Activated T-cell treated with anti-CD3 and anti-CD28 coated beads, Interleukin-2, amount 50 U/mL, for 1 hour (primary cell): ENCODE measurements at regions not wholly inside any gene's neighbourhood (a gene's known extent, or its start where the extent isn't known, plus 50 kb on each side); places are given as distances from the start of the nearest gene placed in this dataset.

ENCODE experiments used
- DNase-seq: peaks from one replicate; pipeline ENCODE4 v3.0.0-alpha.2; 2020

DNA sequence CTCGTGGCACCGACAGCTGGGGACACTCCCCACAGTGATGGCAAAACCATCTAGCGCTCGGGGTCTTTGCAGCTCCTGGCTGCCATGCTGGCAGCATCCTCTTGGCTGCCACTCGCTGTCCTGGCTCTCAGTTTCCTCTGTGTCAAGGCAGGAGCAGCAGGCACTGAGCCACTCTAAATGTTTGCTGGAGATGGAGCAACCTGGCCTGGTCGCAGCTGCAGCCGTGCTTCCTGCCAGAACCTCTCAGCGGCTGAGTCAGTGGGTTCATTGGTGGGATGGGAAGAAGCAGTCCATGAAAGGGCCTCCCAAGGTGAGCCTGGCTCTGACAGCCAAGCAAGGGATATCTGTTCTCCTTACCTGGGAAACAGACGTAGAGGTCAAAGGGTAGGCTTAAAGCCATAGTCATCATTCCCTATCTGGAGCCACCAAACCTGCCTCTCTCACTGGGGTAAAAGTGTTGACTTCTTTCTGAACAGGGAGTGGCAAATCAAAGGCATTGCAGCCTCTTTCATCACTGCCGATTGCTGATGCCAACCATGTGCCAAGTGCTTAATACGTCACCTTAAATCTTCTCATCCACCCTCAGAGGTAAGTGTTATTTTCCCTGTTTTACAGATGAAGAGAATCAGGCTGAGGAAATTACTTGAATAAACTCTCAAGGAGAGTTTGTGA lies 304.8 kb upstream of the ZNF462 start:
- no peak for DNase-seq

DNA sequence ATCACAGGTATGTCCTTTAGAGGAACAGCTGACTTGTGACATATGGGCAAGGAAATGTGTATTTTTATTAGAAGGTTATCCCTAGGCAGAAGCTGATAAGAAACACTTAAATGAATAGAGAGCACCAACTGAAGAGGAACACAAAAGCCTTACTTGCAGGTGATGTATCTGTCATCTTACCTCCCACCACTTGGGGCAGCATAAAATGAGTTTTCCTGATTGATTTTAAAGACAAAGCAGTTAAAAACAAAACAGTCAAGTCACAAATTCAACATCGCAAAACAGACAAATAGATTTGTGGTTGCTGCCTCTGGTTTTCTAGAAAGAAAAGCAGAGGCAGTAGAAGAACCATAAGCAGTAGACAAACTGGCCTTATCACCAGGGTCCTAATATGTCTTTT lies 302.4 kb upstream of the ZNF462 start:
- DNase-seq = no peak

DNA sequence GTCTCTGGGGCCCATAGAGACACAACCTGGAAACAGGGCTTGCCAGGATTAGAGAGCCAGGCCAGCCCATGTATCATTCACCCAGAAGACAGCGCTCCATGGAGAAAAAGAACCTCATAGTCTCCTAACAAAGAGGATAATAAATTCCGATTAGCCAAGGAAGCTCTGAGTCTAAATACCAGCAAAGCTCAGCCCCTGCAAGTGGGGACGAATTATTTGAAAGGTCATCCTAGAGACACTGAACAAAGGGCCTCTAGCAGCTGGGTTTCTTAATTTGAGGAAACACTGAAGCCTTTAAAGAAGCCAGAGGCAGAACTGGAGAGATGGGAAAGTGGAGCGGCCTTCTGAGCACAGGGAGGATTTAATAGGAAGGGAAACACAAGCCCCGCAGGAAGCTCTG lies 287.1 kb upstream of the ZNF462 start:
- no peak for DNase-seq

DNA sequence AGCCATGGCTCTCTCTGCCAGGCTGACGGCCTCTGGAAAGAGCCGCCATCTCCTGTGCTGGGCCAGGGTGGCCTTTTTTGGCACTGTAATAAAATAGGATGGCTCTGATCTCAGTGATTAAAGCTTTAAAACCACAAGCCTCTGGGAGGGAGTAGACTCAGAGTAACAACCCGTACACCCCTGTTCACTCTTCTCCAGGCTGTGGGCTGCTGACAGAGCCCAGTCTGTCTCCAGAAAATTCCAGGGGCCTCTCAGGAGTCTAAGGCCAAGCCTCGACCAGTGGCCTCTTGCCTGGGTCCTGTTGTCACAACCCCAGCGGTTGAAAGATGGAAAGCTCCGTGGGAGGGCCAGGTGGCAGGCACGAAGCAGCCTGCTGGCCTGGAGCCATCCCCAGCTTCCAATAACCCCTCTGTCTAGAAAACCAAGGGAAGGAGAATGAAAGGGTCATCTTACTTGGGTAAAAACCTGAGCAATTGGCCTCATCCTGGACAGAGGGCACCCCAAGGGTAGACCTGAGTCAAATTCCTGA lies 286.7 kb upstream of the ZNF462 start:
- no peak for DNase-seq

DNA sequence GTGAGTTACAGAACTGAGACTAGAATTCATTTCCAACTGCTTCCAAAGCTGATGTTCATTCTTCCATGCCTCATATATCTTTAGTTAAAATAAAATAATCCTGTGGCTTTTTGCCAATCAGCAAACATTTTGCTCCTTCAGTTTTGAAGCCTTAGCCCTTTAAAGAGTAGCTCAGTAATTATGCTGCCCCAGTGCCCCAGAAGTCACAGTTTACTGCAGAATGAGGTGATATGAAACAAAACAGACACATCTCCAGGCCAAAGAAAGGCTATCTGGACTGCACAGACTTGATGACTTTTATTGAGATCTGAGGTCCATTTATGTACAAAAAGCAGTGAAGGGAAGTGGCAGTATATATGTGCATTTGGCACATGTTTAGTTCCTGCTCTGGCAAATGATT lies 285.8 kb upstream of the ZNF462 start:
- no peak for DNase-seq

DNA sequence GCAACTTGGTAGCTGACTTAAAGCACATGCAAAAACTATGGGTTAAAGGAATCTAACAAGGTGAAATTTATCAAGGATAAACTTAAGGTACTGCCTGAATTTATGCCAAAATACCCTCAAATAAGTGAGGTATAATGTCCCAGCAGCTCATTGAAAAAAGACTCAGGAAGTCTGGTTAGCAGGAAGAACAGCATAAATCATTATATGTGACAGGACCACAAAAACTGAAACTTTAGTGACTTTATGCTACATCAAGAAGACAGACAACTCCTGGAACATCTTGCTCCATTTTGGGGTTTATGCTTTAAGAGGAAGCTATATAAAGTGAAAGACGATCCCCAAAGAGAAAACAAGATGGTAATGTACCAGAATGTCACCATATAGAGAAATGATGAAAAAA lies 282.4 kb upstream of the ZNF462 start:
- no peak for DNase-seq

DNA sequence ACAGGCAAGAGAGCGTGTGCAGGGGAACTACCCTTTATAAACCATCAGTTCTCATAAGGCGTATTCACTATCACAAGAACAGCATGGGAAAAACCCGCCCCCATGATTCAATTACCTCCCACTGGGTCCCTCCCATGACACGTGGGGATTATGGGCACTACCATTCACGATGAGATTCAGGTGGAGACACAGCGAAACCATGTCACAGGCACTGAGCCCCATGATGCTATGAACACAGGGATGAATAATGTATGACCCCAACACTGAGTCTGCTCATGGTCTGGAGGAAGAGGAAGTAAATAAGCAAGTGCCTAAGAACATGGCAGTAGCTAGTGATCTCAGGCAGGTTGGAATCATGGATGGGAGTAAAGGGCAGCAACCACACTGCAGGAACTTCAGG lies 281.0 kb upstream of the ZNF462 start:
- no peak for DNase-seq

DNA sequence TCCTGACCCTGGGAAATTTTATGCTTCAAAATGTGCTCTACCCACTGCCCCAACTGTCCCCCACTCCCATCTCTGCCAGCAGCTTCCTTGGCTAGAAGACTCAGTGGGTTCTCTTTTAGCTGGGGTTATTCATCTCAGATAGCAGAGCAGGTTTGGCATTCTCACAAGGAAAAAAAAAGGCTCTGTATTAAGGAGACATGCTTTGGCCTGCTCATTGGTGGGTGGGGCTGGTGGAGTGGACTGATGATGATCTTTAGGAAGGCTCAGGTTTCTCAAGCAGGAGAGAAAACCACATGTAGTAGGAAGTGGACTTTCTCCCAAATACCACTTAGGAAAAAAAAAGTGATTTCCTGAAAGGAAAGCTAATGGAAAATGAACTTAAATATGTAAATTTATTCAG lies 279.2 kb upstream of the ZNF462 start:
- DNase-seq = no peak

DNA sequence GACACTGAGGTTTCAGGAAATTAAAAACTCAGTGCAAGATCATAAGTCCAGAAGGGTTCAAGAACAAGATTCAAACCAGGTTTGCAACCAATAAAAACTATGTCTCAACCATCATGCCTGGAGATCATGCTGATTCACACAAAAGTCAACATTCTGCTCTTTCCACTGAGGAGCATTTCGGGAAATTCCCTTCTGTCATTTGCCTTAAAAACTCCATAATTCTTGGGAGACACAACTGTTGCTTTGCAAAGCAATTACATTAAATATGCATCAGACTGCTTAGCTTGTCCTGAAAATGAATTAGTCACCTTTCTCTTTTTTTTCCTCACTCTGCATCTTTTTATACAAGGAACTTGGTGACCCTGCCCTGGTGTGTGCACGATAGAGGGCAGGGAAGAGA lies 275.9 kb upstream of the ZNF462 start:
- no peak for DNase-seq

DNA sequence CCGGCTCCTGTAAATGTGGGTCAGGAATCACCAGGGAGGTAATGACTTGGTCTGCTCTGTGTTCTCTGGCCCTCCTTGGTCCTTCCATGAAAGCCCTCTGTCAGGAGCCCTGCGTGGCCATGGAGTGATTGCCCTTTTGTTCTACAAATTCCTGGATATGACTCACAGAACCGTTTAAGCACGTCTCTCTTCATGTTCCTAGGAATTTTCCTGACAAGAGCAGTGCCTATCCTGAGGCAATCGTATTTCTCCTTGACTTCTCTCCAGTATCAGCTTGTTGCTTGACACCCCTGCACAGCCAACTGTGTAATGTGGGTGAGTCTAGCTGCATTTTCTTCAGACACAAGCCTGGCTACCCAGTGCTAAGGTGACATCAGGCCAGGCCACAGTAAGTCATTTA lies 274.3 kb upstream of the ZNF462 start:
- DNase-seq = no peak

DNA sequence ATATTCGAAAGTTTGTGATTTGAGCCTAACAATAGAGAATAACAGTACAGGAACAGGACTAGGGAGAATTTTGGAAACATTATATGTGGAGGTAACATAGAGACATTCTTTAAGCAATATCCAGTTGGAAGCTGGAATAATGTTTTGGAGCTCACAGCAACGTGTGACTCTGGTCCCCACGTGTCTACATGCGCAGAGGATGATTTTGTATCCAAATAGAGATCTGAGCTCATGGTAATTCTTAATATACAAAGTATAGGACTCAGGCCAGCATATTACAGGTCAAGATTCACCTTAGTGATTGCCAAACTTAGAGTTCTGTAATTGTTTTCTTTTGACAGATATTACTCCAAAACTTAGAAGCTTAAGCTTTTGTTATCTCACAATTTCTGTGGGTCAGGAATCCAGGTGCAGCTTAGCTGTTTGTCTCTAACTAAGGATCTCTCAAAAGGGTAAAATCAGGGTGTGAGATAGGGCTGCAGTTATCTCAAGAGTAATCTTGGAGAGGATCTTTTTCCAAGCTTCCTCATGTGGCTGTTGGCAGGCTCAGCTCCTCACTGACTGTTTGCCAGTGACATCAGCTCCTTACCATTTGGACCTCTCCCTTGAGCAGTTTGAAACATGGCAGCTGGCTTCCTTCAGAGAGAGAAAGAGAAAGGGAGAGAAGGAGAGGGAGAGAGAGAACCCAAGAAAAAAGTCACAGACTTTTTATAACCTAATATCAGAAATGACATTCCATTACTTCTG lies 272.0 kb upstream of the ZNF462 start:
- no peak for DNase-seq

DNA sequence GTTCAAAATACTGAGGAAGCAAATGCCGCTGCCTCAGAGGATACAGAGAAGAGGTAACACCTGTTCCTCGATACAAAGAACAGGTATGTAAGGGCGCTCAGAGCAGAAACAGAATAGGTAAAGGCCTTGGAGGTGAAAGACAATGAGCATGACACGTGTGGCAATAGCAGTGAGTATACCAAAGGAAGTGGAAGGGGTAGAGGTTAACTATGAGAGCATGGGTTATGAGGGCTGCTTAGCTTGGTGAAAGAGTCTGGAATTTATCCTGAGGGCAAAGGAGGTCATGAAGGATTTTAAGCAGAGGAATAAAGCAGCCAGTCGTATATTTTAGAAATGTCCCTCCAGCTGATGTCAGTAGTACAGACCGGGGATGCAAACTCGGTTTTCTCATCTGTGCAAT lies 269.8 kb upstream of the ZNF462 start:
- DNase-seq = no peak

DNA sequence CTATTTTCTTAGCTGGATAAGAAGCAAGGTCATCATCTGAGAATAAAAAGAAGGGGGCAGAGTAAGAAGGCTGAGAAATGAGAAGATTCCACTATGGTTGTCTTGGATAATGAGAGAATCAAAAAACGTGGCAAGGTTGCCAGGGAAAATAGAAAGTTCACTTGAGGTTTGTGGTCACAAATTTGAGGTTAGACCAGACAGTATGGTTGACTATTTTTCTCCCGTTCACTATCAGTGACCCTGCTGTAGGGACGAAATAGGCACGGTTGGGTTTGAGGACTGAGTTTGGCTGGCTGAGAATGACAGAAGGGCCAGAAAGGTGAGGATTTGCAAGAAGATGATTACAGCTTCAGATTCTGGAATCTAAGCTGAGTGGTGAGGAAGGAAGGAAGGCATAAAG lies 266.0 kb upstream of the ZNF462 start:
- no peak for DNase-seq

DNA sequence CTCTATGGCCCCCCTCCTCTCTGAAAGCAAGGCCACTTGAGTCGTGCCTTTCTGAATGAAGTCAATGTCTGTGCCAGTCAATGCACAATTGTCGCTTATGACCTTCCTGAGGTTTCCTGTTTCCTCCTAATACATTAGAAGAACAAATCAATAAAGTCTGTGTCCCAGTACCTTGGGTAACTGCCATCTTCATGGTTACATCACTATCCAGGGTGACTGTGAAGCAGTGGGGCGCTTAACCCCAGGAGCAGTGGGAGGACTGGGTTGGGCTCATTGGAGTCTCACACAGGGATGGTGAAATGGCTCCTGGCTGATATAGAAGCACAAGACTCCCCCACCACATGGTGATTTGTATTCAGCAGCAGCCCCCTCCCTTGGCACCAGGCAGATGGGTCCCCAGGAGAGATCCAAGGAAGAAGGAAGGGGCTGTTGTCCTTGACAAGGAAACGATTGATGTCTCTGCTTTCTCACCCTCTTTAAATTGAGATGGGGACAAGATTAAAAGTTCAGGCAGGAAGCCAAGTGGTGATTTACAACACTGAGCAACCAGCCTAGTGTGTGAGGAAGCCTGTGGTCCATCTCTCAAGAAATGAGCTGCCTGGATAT lies 261.9 kb upstream of the ZNF462 start:
- DNase-seq = no peak

DNA sequence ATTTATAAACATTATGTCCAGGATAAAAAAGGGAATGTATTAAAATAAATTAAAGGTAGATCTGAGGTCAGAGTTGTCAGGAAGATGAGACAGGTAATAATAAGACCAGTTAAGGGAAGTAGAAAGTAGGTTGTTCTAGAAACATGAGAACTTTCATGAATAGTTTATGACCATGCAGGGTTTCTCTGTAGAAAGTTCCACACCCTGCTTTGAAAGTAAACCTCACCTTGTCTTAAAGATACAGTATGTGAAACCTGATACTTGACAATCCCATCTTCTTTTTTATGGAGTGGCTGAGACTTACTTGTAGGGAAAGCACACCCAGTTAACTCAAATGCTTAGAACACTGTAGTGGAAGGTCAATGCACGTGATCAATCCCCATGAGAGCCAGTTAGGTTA lies 260.6 kb upstream of the ZNF462 start:
- no peak for DNase-seq

DNA sequence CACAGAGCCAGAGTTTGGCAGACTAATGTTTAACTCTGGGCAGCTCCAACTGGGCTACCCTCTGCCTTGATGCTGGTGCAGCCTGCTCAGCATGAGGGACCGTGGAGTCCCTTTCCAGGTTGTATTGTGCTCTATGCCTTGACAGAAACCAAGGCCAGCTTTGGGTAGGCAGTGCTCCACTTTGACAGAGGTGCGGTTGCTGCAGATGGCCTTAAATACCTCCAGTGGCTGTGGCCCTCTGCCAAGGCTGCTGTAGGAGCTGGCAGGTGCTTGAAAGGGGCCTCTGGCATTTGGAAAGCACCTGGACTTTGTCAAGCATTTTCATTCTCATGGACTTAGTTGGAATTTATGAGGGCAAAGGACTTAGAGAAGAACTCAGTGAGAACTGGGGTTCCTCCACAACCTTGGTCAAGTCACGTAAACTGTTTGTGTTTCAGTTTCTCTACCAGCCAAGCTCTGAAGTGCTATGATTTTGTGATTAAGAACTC lies 249.7 kb upstream of the ZNF462 start:
- no peak for DNase-seq

DNA sequence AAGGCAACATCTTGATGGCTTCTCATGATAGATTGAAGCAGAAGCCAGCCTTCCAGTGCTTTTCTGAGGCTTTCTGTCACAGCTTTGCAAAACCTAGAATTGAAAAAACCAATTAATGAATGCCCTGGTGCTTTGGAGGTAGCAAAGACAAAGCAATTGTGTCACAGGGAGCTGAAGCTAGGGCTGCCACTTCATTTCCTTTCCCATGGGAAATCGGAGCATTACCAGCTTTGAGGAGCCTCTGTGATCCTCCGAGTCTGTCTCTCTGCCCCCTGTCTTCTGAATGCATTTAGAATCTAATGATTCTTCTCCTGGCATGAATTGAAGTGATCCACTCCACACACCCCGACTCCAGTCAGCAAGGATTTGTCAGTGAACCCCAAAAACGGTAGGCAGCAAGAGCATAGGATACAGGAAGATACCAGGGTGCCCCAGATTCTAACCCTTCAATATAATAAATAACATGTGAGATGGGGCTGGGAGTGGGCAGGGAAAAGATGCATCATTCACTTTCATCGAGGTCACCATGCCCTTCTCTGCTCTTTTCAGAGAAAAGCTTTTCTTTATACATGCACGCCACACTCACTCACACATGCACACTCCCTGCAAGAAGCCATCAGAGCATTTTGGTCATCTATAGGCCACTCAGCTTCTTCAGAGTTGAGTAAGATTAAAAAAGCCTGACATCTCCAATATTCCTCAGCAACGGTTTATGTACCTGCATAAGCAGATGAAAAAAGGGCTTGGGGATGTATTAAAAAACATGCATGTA lies 247.7 kb upstream of the ZNF462 start:
- DNase-seq = no peak

DNA sequence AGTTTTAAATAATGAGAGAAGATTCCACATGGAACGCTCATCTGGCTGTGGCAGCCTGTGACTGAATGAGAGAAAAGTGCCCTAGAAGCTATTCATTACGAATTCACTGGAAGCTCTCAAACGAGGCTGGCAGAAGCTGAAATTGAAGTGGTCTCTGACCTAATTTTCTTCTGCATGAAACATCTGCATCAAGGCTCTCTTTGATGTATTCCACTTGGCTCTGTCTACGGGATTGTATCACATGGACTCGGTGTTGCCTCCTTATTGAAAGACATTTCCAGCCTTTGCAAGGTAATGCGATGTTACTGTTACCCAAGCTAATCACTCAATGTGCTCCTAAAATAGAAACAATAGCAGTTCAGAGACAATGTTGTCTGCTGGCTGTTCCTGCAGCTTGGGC lies 246.9 kb upstream of the ZNF462 start:
- no peak for DNase-seq

DNA sequence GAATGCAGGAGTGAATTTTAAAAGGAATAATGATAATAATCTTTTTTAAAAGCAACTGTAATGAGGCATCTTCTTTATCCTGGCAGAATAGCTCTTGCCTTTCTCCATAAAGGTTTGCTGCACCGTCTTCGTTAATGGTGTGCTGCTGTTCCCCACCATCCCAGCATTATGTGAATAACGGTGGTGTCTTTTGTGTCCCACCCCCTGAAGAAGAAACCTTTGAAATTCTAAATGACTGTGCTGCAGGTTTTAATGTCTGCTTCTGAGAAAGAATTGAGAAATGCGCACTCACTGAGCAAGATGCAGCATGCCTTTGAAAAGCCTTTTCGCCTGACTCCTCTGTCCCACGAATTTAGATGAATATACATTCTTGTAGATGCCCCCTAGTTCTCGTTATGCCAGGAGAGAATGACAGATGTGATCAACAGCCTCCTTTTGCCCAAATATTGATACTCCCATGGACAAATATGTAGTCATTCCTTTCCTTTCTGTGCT lies 246.1 kb upstream of the ZNF462 start:
- DNase-seq = no peak

DNA sequence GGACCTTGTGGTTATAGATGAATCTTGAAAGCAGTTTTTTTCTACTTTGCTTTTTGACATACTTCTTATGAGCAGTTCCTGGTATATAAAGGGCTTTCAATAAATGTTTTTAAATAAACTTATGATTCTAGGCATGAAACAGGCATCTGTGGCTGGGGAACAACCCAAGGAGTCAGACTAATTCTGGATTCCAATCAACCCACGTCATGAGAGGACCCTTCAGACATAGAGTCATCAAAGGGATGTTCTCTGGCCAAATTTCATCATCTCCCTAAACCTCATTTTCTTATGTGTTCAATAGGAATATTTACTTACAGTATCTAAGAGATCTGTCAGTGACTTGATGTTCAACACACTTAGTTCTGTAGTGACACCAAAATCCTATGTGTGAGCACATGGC lies 243.8 kb upstream of the ZNF462 start:
- DNase-seq = no peak

DNA sequence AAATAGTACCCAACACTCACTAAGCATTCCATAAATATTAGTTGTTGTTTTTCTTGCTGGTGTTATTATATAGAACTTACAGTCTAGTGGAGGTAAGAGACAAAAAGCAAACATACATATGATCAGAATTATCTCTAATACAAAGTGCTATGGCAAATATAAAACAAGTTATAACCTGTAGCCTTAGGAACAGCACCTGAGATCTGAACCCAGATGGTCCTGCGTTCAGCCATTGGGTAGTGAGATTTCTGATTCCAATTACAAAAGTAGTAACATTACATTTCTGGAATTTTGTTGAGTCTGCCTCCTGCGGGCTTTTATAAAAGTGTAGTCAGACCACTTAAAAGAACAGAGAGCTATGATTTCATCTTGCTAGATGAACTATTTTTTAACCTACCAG lies 242.9 kb upstream of the ZNF462 start:
- no peak for DNase-seq

DNA sequence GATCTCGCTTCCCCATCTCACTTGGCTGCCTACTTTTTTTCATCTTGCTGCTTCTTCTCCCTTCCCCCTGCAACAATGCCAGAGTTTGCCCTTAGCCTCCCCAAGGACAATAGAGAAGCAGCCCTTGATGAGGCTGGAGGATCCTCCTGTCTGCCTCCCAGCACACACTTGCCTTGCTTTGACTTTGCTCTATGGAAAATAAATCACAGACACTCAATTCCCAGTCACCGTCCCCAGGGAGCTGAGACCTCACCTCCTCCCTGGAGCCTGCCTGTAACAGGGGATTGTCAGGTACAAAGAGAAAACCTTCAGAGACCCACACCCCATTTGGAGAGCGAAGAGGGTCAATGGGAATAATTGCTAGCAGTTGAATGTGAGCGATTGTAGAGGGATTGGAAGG lies 242.1 kb upstream of the ZNF462 start:
- DNase-seq = no peak
